ENCODE measurements at regions not wholly inside any gene's neighbourhood (a gene's known extent, or its start where the extent isn't known, plus 50 kb on each side); places are given as distances from the start of the nearest gene placed in this dataset.

- TF ChIP-seq, protein P1, sequence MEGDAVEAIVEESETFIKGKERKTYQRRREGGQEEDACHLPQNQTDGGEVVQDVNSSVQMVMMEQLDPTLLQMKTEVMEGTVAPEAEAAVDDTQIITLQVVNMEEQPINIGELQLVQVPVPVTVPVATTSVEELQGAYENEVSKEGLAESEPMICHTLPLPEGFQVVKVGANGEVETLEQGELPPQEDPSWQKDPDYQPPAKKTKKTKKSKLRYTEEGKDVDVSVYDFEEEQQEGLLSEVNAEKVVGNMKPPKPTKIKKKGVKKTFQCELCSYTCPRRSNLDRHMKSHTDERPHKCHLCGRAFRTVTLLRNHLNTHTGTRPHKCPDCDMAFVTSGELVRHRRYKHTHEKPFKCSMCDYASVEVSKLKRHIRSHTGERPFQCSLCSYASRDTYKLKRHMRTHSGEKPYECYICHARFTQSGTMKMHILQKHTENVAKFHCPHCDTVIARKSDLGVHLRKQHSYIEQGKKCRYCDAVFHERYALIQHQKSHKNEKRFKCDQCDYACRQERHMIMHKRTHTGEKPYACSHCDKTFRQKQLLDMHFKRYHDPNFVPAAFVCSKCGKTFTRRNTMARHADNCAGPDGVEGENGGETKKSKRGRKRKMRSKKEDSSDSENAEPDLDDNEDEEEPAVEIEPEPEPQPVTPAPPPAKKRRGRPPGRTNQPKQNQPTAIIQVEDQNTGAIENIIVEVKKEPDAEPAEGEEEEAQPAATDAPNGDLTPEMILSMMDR (IDR thresholded peaks at IDR 0.05) = no peak
- no peak for TF ChIP-seq ZFX (IDR thresholded peaks at IDR 0.05; ENCODE audit: borderline replicate concordance)
Observed at GRCh38 chr4:141543176-141543575, 93.2 kb upstream of the IL15 start.
